HepG2 (cell line): ENCODE measurements at regions not wholly inside any gene's neighbourhood (a gene's known extent, or its start where the extent isn't known, plus 50 kb on each side); places are given as distances from the start of the nearest gene placed in this dataset.

ENCODE experiments used
- ATAC-seq: fragments of 200-7000 bp; cut with Tn5 transposase; 3 replicates; pipeline ENCODE4 v1.9.1; 2020; ENCODE audit warnings: mild to moderate bottlenecking, moderate library complexity
- BruUV-seq: library from RNA; stranded (reverse); fragments of 400-500 nt; replicated peaks from 2 replicates; lab custom pipeline; 2021; lab: Mats Ljungman, UMichigan
- CTCF ChIA-PET: fragments of 300-600 bp; formaldehyde crosslinking; extraction: SDS; loops from one replicate; lab custom pipeline; 2021; ENCODE audit warnings: low total read pairs, inconsistent platforms, low intra/inter-chr PET ratio; lab: Yijun Ruan, JAX
- POLR2A ChIA-PET: fragments of 350-600 bp; sonication (Branson Sonifier 250); formaldehyde crosslinking; loops from one replicate; lab custom pipeline; 2020; ENCODE audit warnings: antibody characterized with exemption, inconsistent platforms; lab: Yijun Ruan, JAX
- DNase-seq: peaks from one replicate; pipeline ENCODE4 v3.0.0-alpha.2; 2015; ENCODE audit warnings: low spot score
- FAIRE-seq: peaks from 3 replicates; lab custom pipeline; 2011; peaks lifted over from hg19 to GRCh38; lab: Jason Lieb, UNC
- H2AFZ ChIP-seq: one replicate; pipeline ENCODE4 v1.6.1; 2011; ENCODE audit warnings: low read length, inconsistent platforms
- H3K27ac ChIP-seq: fragments of 300-600 bp; 3 replicates; pipeline ENCODE4 v1.8.0; 2011; ENCODE audit warnings: mixed run types, mild to moderate bottlenecking, mixed read lengths, low read length, inconsistent platforms; ENCODE audit not compliant: insufficient read depth; ENCODE audit errors: extremely low read length
- H3K27me3 ChIP-seq, 2 experiments: fragments of 200-600 bp in 1 of 2; 2 replicates in 1 of 2; 3 replicates in 1 of 2; pipeline versions ENCODE4 v1.6.0 to v1.8.0; 2011; ENCODE audit warnings: low read length in 2 of 2, mild to moderate bottlenecking in 2 of 2, moderate library complexity in 2 of 2, inconsistent platforms in 1 of 2; ENCODE audit not compliant: insufficient read depth in 2 of 2, control insufficient read depth in 1 of 2
- H3K36me3 ChIP-seq, 2 experiments: fragments of 200-600 bp in 1 of 2; replicated peaks in 1 of 2; 2 replicates in 1 of 2; 3 replicates in 1 of 2; pipeline versions ENCODE4 v1.5.1 to v1.8.0; 2011; ENCODE audit warnings: low read length in 2 of 2, inconsistent platforms in 1 of 2; ENCODE audit not compliant: insufficient read depth in 2 of 2, control insufficient read depth in 1 of 2
- H3K4me1 ChIP-seq: 2 replicates; pipeline ENCODE4 v1.5.1; 2012; ENCODE audit warnings: low read length, inconsistent platforms; ENCODE audit not compliant: insufficient read depth
- H3K4me2 ChIP-seq: 2 replicates; pipeline ENCODE4 v1.6.0; 2011; ENCODE audit warnings: low read depth, low read length, inconsistent platforms
- H3K4me3 ChIP-seq, 3 experiments: fragments of 200-600 bp in 1 of 3; sonication (generic), shearing (Covaris generic) in 1 of 3; replicated peaks in 1 of 3; 2 replicates each; pipeline ENCODE4 v1.5.1; 2011 to 2016; ENCODE audit warnings: low read length in 3 of 3, inconsistent platforms in 2 of 3, low read depth in 2 of 3, mild to moderate bottlenecking in 2 of 3, control low read depth in 1 of 3, mixed read lengths in 1 of 3; ENCODE audit not compliant: insufficient read depth in 1 of 3
- H3K79me2 ChIP-seq: one replicate; pipeline ENCODE4 v1.6.1; 2011; ENCODE audit warnings: low read length, inconsistent platforms; ENCODE audit not compliant: insufficient read depth
- H3K9ac ChIP-seq: 2 replicates; pipeline ENCODE4 v1.6.0; 2011; ENCODE audit warnings: mild to moderate bottlenecking, low read depth, low read length, inconsistent platforms; ENCODE audit not compliant: insufficient read depth
- H3K9me3 ChIP-seq: 2 replicates; pipeline ENCODE4 v1.5.1; 2012; ENCODE audit warnings: mild to moderate bottlenecking, low read length
- H4K20me1 ChIP-seq: 2 replicates; pipeline ENCODE4 v1.6.0; 2011; ENCODE audit warnings: inconsistent platforms, mild to moderate bottlenecking, low read length, moderate library complexity; ENCODE audit not compliant: insufficient read depth
- CAMTA2 ChIP-seq: sonication (generic); formaldehyde crosslinking; IDR thresholded peaks from 2 replicates; pipeline ENCODE4 v1.4.0; 2020; ENCODE audit warnings: mild to moderate bottlenecking, missing genetic modification reagents, borderline replicate concordance
- GABPA ChIP-seq, 2 experiments: IDR thresholded peaks; 2 replicates each; pipeline ENCODE4 v1.6.1; 2011 to 2016; ENCODE audit warnings: low read depth in 2 of 2, low read length in 1 of 2, missing biosample characterization in 1 of 2, missing genetic modification characterization in 1 of 2
- MIXL1 ChIP-seq: IDR thresholded peaks from 2 replicates; pipeline ENCODE4 v1.6.1; 2016
- SSRP1 ChIP-seq: IDR thresholded peaks from 2 replicates; pipeline ENCODE4 v1.6.1; 2016; ENCODE audit warnings: control low read depth
- SUZ12 ChIP-seq: fragments of 150-350 bp; IDR thresholded peaks from 2 replicates; pipeline ENCODE4 v1.6.1; 2014; ENCODE audit warnings: low read depth, low read length
- TCF7 ChIP-seq: sonication (generic); IDR thresholded peaks from 2 replicates; pipeline ENCODE4 v1.6.1; 2016; ENCODE audit warnings: antibody characterized with exemption, low read depth
- TERF1 ChIP-seq: sonication (generic); formaldehyde crosslinking; IDR thresholded peaks from 2 replicates; pipeline ENCODE4 v1.8.0; 2022; ENCODE audit warnings: mild to moderate bottlenecking, missing genetic modification reagents, moderate library complexity
- ZNF18 ChIP-seq: sonication (generic); formaldehyde crosslinking; IDR thresholded peaks from 2 replicates; pipeline ENCODE4 v1.8.0; 2022; ENCODE audit warnings: mild to moderate bottlenecking, missing genetic modification reagents; ENCODE audit not compliant: insufficient replicate concordance
- ZNF264 ChIP-seq: sonication (generic); formaldehyde crosslinking; IDR thresholded peaks from 2 replicates; pipeline ENCODE4 v1.4.0; 2020; ENCODE audit warnings: missing genetic modification reagents
- ZNF44 ChIP-seq: sonication (generic); formaldehyde crosslinking; IDR thresholded peaks from 2 replicates; pipeline ENCODE4 v1.5.1; 2020; ENCODE audit warnings: mild to moderate bottlenecking, missing genetic modification reagents
- ZNF577 ChIP-seq: sonication (generic); formaldehyde crosslinking; IDR thresholded peaks from 2 replicates; pipeline ENCODE4 v1.4.0; 2020; ENCODE audit warnings: mild to moderate bottlenecking, low read depth, missing genetic modification reagents, borderline replicate concordance
- ZNF597 ChIP-seq: sonication (generic); formaldehyde crosslinking; IDR thresholded peaks from 2 replicates; pipeline ENCODE4 v1.5.0; 2020; ENCODE audit warnings: missing genetic modification reagents
- ZSCAN12 ChIP-seq: sonication (generic); formaldehyde crosslinking; IDR thresholded peaks from 2 replicates; pipeline ENCODE4 v1.9.0; 2021; ENCODE audit warnings: mild to moderate bottlenecking, missing genetic modification reagents
- ZSCAN20 ChIP-seq: sonication (generic); formaldehyde crosslinking; IDR thresholded peaks from 2 replicates; pipeline ENCODE4 v1.4.0; 2020; ENCODE audit warnings: missing genetic modification reagents, mild to moderate bottlenecking, borderline replicate concordance
- WGBS: methylation state at CpG from one replicate; pipeline ENCODE4 v1.1.6; 2017; ENCODE audit warnings: low lambda C conversion rate; 5-methylcytosine and 5-hydroxymethylcytosine counted together
- in situ Hi-C: cut with HindIII; loops from 2 replicates; pipeline ENCODE4 v1.10.0; 2017; ENCODE audit warnings: low pct_unique_long_range_greater_than_20kb; ENCODE audit not compliant: extremely low pct_ligation_motif_present
- intact Hi-C: fragments of 100-400 bp; cut with micrococcal nuclease; formaldehyde crosslinking; loops from one replicate; pipeline ENCODE4 v1.10.0; 2022; ENCODE audit not compliant: unreplicated experiment

- DNase-seq = no peak
- H3K4me3 ChIP-seq = no peak overlapping the region
- in situ Hi-C loops (no loop called here), intact Hi-C loops (no loop called here)
- H3K27ac ChIP-seq = no peak overlapping the region
- ChIA-PET POLR2A (no interaction called here), CTCF (no interaction called here)
- 43% methylated on average over 1 of the region's 1 CpG for WGBS
- ATAC-seq = no peak
- H2AFZ ChIP-seq = no peak overlapping the region
- H3K27me3 ChIP-seq = no peaks in the 10 kb centered on the region
- H3K9ac ChIP-seq = no peak overlapping the region
- no peak overlapping the region for H3K4me2 ChIP-seq
- no peaks in the 10 kb centered on the region for H4K20me1 ChIP-seq
- no peaks in the 10 kb centered on the region for H3K79me2 ChIP-seq
- H3K4me1 ChIP-seq = no peaks in the 10 kb centered on the region
- no peak for FAIRE-seq
- no TSS peak for BruUV-seq
- TF ChIP-seq TERF1 (CRISPR knock-in tag) (no peak), ZNF264 (no peak), ZNF18 (no peak), TCF7 (no peak)
- TF ChIP-seq, all 625 proteins: peak for 0
- Histone ChIP-seq H3K9me3 (no peaks in the 10 kb centered on the region), H3K36me3 (no peaks in the 10 kb centered on the region)
Observed at GRCh38 chr18:40036861-40037260, 1918.2 kb upstream of the PIK3C3 start.

- Histone ChIP-seq H3K36me3 (no peaks in the 10 kb centered on the region), H3K79me2 (no peaks in the 10 kb centered on the region), H2AFZ (no peak overlapping the region), H3K27ac (no peak overlapping the region), H4K20me1 (no peaks in the 10 kb centered on the region), H3K27me3 (no peaks in the 10 kb centered on the region), H3K9ac (no peak overlapping the region), H3K4me1 (no peaks in the 10 kb centered on the region), H3K9me3 (no peaks in the 10 kb centered on the region), H3K4me3 (no peak overlapping the region), H3K4me2 (no peak overlapping the region)
- no peak for TF ChIP-seq ZNF597 (CRISPR knock-in tag)
- TF ChIP-seq ZSCAN20 (CRISPR knock-in tag) = no peak
- TF ChIP-seq SUZ12 = no peak
- no peak for TF ChIP-seq SSRP1
- TF ChIP-seq CAMTA2 = no peak
- TF ChIP-seq TCF7 = no peak
- no peak for TF ChIP-seq MIXL1 (CRISPR knock-in tag)
- no peak for TF ChIP-seq GABPA (IDR thresholded peaks at IDR 0.05; ENCODE audit: low read depth, low read length)
- TF ChIP-seq GABPA (CRISPR knock-in tag; IDR thresholded peaks at IDR 0.05; ENCODE audit: low read depth) = no peak
- no peak for TF ChIP-seq ZSCAN12 (CRISPR knock-in tag)
- TF ChIP-seq ZNF577 = no peak
- TF ChIP-seq ZNF44 (CRISPR knock-in tag) = no peak
- ATAC-seq (no peak), DNase-seq (no peak), FAIRE-seq (no peak)
- ChIA-PET CTCF (no interaction called here), POLR2A (no interaction called here)
- WGBS = 0% methylated on average over 1 of the region's 1 CpG
- in situ Hi-C loops = no loop called here
- intact Hi-C loops = no loop called here
- BruUV-seq = no TSS peak
Observed at GRCh38 chr18:40035966-40036365, 1919.1 kb upstream of the PIK3C3 start.
